ENCODE measurements at regions not wholly inside any gene's neighbourhood (a gene's known extent, or its start where the extent isn't known, plus 50 kb on each side); places are given as distances from the start of the nearest gene placed in this dataset.
"Not testable (repeated sequence)": the region's sequence is repeated elsewhere in the genome, so short reads cannot be mapped to it uniquely, and the experiment has no call there.

DNA sequence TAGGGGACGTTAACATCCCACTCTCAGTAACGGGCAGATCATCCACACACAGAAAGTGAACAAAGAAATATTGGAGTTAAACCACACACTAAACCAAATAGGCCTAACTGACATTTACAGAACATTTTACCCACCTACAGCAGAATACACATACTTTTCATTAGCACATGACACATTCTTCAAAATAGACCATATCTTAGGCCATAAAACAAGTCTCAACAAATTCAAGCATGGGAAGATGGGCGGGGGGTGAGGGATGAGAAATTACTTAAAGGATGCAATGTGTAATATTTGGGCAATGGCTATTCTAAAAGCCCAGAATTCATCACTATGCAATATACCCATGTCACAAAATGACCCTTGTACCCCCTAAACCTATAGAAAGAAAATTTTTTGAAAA, 226.2 kb downstream of the ATPSCKMT start:
- TF ChIP-seq CTCF (IDR thresholded peaks at IDR 0.05) = no peak
- peaks cover 0 to 14% of the 10 kb centered on the region in 2 donors for H3K9me3 ChIP-seq

DNA sequence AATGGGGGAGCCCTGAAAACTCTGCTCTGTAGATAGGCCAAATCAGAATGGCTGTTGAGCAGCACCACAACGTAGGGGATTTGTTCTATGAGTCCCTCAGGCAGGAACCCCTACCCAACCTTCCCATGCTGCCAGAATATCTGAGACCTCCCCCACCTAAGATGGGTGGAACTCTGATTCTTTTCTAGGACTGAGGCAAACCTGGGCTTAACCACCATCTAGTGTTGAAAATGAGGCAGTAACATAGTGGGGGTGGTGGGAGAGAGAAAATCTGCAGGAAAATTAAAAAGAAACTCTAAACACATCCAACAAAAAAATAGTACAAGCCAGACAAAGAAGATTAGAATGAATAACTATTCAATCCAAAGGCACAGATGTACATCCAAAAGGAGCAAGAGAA, 228.4 kb downstream of the ATPSCKMT start:
- Histone ChIP-seq H3K36me3 (no peaks in the 10 kb centered on the region), H3K4me3 (no peak overlapping the region), H3K27me3 (no peaks in the 10 kb centered on the region), H3K27ac (no peak overlapping the region), H3K4me1 (no peaks in the 10 kb centered on the region), H3K9me3 (peaks cover 0 to 12% of the 10 kb centered on the region in 2 donors)
- no peak for TF ChIP-seq CTCF (IDR thresholded peaks at IDR 0.05)
- no peak for DNase-seq (ENCODE audit: low spot score)

More for the DNA sequence above, 226.2 kb downstream of the ATPSCKMT start:
- no peaks in the 10 kb centered on the region for H3K27me3 ChIP-seq
- no peaks in the 10 kb centered on the region for H3K36me3 ChIP-seq
- H3K4me1 ChIP-seq = no peaks in the 10 kb centered on the region
- no peak overlapping the region for H3K4me3 ChIP-seq
- H3K27ac ChIP-seq = no peak overlapping the region
- DNase-seq (ENCODE audit: low spot score) = no peak

- Histone ChIP-seq H3K9me3 (peaks cover 0 to 6% of the 10 kb centered on the region in 2 donors), H3K36me3 (no peaks in the 10 kb centered on the region), H3K27me3 (no peaks in the 10 kb centered on the region), H3K4me1 (no peaks in the 10 kb centered on the region), H3K27ac (no peak overlapping the region), H3K4me3 (no peak overlapping the region)
- no peak for TF ChIP-seq CTCF (IDR thresholded peaks at IDR 0.05)
- DNase-seq (ENCODE audit: low spot score) = no peak
These were observed 230.5 kb downstream of the ATPSCKMT start for GRCh38 chr5:10019236-10019635.

GRCh38 chr5:10018201-10019069, 231.3 kb downstream of the ATPSCKMT start:
- DNase-seq (ENCODE audit: low spot score) = no peak
- no peak overlapping the region for H3K27ac ChIP-seq
- H3K4me1 ChIP-seq = no peaks in the 10 kb centered on the region
- no peak overlapping the region for H3K4me3 ChIP-seq
- no peaks in the 10 kb centered on the region for H3K36me3 ChIP-seq
- H3K9me3 ChIP-seq = peaks cover 0 to 6% of the 10 kb centered on the region in 2 donors
- no peaks in the 10 kb centered on the region for H3K27me3 ChIP-seq
- TF ChIP-seq CTCF (IDR thresholded peaks at IDR 0.05) = no peak

GRCh38 chr5:10017786-10018185, 231.9 kb downstream of the ATPSCKMT start:
- H3K27ac ChIP-seq = no peak overlapping the region
- no peak for DNase-seq (ENCODE audit: low spot score)
- peaks cover 0 to 6% of the 10 kb centered on the region in 2 donors for H3K9me3 ChIP-seq
- H3K4me3 ChIP-seq = no peak overlapping the region
- H3K36me3 ChIP-seq = no peaks in the 10 kb centered on the region
- no peaks in the 10 kb centered on the region for H3K27me3 ChIP-seq
- TF ChIP-seq CTCF (IDR thresholded peaks at IDR 0.05) = no peak
- no peaks in the 10 kb centered on the region for H3K4me1 ChIP-seq

GRCh38 chr5:10016559-10016958, 233.1 kb downstream of the ATPSCKMT start:
- H3K27ac ChIP-seq; H3K4me3 ChIP-seq; DNase-seq (ENCODE audit: low spot score); H3K9me3 ChIP-seq; H3K36me3 ChIP-seq; H3K4me1 ChIP-seq; H3K27me3 ChIP-seq: not testable (repeated sequence)

DNA sequence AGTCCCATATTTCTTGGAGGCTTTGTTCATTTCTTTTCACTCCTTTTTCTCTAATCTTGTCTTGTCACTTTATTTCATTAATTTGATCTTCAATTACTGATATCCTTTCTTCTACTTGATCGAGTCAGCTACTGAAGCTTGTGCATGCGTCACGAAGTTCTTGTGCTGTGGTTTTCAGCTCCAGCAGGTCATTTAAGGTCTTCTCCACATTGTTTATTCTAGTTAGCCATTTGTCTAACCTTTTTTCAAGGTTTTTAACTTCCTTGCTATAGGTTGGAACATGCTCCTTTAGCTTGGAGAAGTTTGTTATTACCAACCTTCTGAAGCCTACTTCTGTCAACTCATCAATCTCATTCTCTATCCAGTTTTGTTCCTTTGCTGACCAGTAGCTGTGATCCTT, 234.0 kb downstream of the ATPSCKMT start:
- H3K4me3 ChIP-seq; H3K27ac ChIP-seq; H3K4me1 ChIP-seq; H3K9me3 ChIP-seq; H3K27me3 ChIP-seq; H3K36me3 ChIP-seq; DNase-seq (ENCODE audit: low spot score): not testable (repeated sequence)

All from right atrium auricular region (tissue), 2 donors.